GM12891 (cell line): ENCODE measurements at regions not wholly inside any gene's neighbourhood (a gene's known extent, or its start where the extent isn't known, plus 50 kb on each side); places are given as distances from the start of the nearest gene placed in this dataset.

Source experiments
- PAX5 ChIP-seq: IDR thresholded peaks from 2 replicates; pipeline ENCODE4 v1.6.1; 2011; ENCODE audit warnings: low read length, moderate library complexity, mild to moderate bottlenecking; ENCODE audit not compliant: insufficient read depth, severe bottlenecking
- POLR2AphosphoS5 ChIP-seq: IDR thresholded peaks from 2 replicates; pipeline ENCODE4 v1.6.1; 2011; ENCODE audit warnings: low read depth, low read length, control low read depth
- POU2F2 ChIP-seq: IDR thresholded peaks from 2 replicates; pipeline ENCODE4 v1.6.1; 2011; ENCODE audit warnings: low read depth, mild to moderate bottlenecking, control low read depth, low read length, moderate library complexity
- TAF1 ChIP-seq: IDR thresholded peaks from 2 replicates; pipeline ENCODE4 v1.6.1; 2011; ENCODE audit warnings: low read depth, low read length, control low read depth

- TF ChIP-seq POLR2AphosphoS5 (no peak), POU2F2 (no peak), PAX5 (no peak), TAF1 (no peak)
These were observed 2660.1 kb upstream of the PCDH20 start for GRCh38 chr13:64075543-64076271.
